ENCODE measurements at regions not wholly inside any gene's neighbourhood (a gene's known extent, or its start where the extent isn't known, plus 50 kb on each side); places are given as distances from the start of the nearest gene placed in this dataset.

GRCh38 chr7:37571806-37572205 lies 111.8 kb upstream of the GPR141 start:
- H3K4me1 ChIP-seq (ENCODE audit: insufficient read depth, low read length) = no peaks in the 10 kb centered on the region
- H2AFZ ChIP-seq (ENCODE audit: low read length) = no peak overlapping the region
- no peaks in the 10 kb centered on the region for H3K36me3 ChIP-seq (ENCODE audit: insufficient read depth, low read length)
- no peaks in the 10 kb centered on the region for H3K79me2 ChIP-seq (ENCODE audit: insufficient read depth, low read length)
- DNase-seq (ENCODE audit: insufficient read length, low spot score, missing footprints) = no peak
- no peaks in the 10 kb centered on the region for H4K20me1 ChIP-seq (ENCODE audit: insufficient read depth, low read length)
- no peak overlapping the region for H3K4me3 ChIP-seq (ENCODE audit: insufficient read depth, low read length)
- no peaks in the 10 kb centered on the region for H3K27me3 ChIP-seq (ENCODE audit: insufficient read depth, low read length)
- H3K9me3 ChIP-seq (ENCODE audit: low read depth, low read length) = no peaks in the 10 kb centered on the region
- TF ChIP-seq CTCF (IDR thresholded peaks at IDR 0.05; ENCODE audit: extremely low read depth, low read depth, low read length) = no peak
- no peak overlapping the region for H3K4me2 ChIP-seq (ENCODE audit: insufficient read depth, low read length)
- H3K27ac ChIP-seq (ENCODE audit: low read depth, low read length) = no peak overlapping the region

- H3K27me3 ChIP-seq (ENCODE audit: insufficient read depth, low read length) = no peaks in the 10 kb centered on the region
- DNase-seq (ENCODE audit: insufficient read length, low spot score, missing footprints) = no peak
- H3K27ac ChIP-seq (ENCODE audit: low read depth, low read length) = no peak overlapping the region
- peaks cover 4% of the 10 kb centered on the region for H3K9me3 ChIP-seq (ENCODE audit: low read depth, low read length)
- no peaks in the 10 kb centered on the region for H3K4me1 ChIP-seq (ENCODE audit: insufficient read depth, low read length)
- TF ChIP-seq CTCF (IDR thresholded peaks at IDR 0.05; ENCODE audit: extremely low read depth, low read depth, low read length) = no peak
- no peaks in the 10 kb centered on the region for H3K36me3 ChIP-seq (ENCODE audit: insufficient read depth, low read length)
- no peak overlapping the region for H2AFZ ChIP-seq (ENCODE audit: low read length)
- no peak overlapping the region for H3K4me3 ChIP-seq (ENCODE audit: insufficient read depth, low read length)
- no peaks in the 10 kb centered on the region for H3K79me2 ChIP-seq (ENCODE audit: insufficient read depth, low read length)
- no peak overlapping the region for H3K4me2 ChIP-seq (ENCODE audit: insufficient read depth, low read length)
- H4K20me1 ChIP-seq (ENCODE audit: insufficient read depth, low read length) = no peaks in the 10 kb centered on the region
Measured at GRCh38 chr7:37577412-37577811, 106.2 kb upstream of the GPR141 start.

- no peaks in the 10 kb centered on the region for H4K20me1 ChIP-seq (ENCODE audit: insufficient read depth, low read length)
- H3K9me3 ChIP-seq (ENCODE audit: low read depth, low read length) = peaks cover 4% of the 10 kb centered on the region
- H3K79me2 ChIP-seq (ENCODE audit: insufficient read depth, low read length) = no peaks in the 10 kb centered on the region
- no peak overlapping the region for H3K4me3 ChIP-seq (ENCODE audit: insufficient read depth, low read length)
- H2AFZ ChIP-seq (ENCODE audit: low read length) = no peak overlapping the region
- no peak for TF ChIP-seq CTCF (IDR thresholded peaks at IDR 0.05; ENCODE audit: extremely low read depth, low read depth, low read length)
- no peaks in the 10 kb centered on the region for H3K4me1 ChIP-seq (ENCODE audit: insufficient read depth, low read length)
- H3K27ac ChIP-seq (ENCODE audit: low read depth, low read length) = no peak overlapping the region
- DNase-seq (ENCODE audit: insufficient read length, low spot score, missing footprints) = no peak
- no peak overlapping the region for H3K4me2 ChIP-seq (ENCODE audit: insufficient read depth, low read length)
- H3K27me3 ChIP-seq (ENCODE audit: insufficient read depth, low read length) = no peaks in the 10 kb centered on the region
- H3K36me3 ChIP-seq (ENCODE audit: insufficient read depth, low read length) = no peaks in the 10 kb centered on the region
Measured at GRCh38 chr7:37577901-37578300, 105.7 kb upstream of the GPR141 start.

- H3K4me2 ChIP-seq (ENCODE audit: insufficient read depth, low read length) = no peak overlapping the region
- no peaks in the 10 kb centered on the region for H3K27me3 ChIP-seq (ENCODE audit: insufficient read depth, low read length)
- peaks cover 4% of the 10 kb centered on the region for H3K9me3 ChIP-seq (ENCODE audit: low read depth, low read length)
- no peak for TF ChIP-seq CTCF (IDR thresholded peaks at IDR 0.05; ENCODE audit: extremely low read depth, low read depth, low read length)
- H3K4me1 ChIP-seq (ENCODE audit: insufficient read depth, low read length) = no peaks in the 10 kb centered on the region
- DNase-seq (ENCODE audit: insufficient read length, low spot score, missing footprints) = no peak
- no peak overlapping the region for H3K4me3 ChIP-seq (ENCODE audit: insufficient read depth, low read length)
- H3K36me3 ChIP-seq (ENCODE audit: insufficient read depth, low read length) = no peaks in the 10 kb centered on the region
- H2AFZ ChIP-seq (ENCODE audit: low read length) = no peak overlapping the region
- H3K79me2 ChIP-seq (ENCODE audit: insufficient read depth, low read length) = no peaks in the 10 kb centered on the region
- H3K27ac ChIP-seq (ENCODE audit: low read depth, low read length) = no peak overlapping the region
- no peaks in the 10 kb centered on the region for H4K20me1 ChIP-seq (ENCODE audit: insufficient read depth, low read length)
Measured at GRCh38 chr7:37578350-37578749, 105.2 kb upstream of the GPR141 start.
